ENCODE measurements at regions not wholly inside any gene's neighbourhood (a gene's known extent, or its start where the extent isn't known, plus 50 kb on each side); places are given as distances from the start of the nearest gene placed in this dataset.

DNA sequence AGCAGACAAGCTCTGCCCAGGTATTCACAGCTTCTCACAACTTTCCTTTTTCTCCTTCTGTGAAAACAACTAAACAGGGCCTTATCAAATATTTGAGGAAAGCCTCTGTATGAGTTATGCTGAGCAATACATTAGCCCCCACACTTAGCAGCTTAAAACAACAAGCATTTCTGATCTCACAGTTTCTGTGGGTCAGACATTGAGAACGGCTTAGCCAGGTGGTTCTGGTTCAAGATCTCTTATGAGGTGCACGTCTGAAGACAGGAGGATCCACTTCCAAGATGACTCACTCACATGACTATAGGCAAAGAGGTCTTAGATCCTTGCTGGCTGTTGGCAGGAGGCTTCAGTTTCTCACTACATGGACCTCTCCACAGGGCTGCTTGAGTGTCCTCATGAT lies 181.4 kb upstream of the WSCD1 start:
- Histone ChIP-seq H3K9me3 (ENCODE audit: control insufficient read depth, insufficient read depth, low read length) (no peaks in the 10 kb centered on the region), H3K36me3 (ENCODE audit: control insufficient read depth, insufficient read depth, low read length) (no peaks in the 10 kb centered on the region), H3K27ac (ENCODE audit: low read length) (no peak overlapping the region), H3K27me3 (ENCODE audit: control insufficient read depth, insufficient read depth, low read length) (peaks cover 2% of the 10 kb centered on the region), H3K4me3 (ENCODE audit: low read length) (no peak overlapping the region), H3K4me1 (ENCODE audit: control insufficient read depth, insufficient read depth, low read length) (no peaks in the 10 kb centered on the region)
- no peaks in the 10 kb centered on the region for H3K36me3 Mint-ChIP-seq
- DNase-seq, result no peak
- H3K27ac Mint-ChIP-seq, result no peak overlapping the region
- 63% methylated on average over 2 of the region's 2 CpGs for WGBS (ENCODE audit: insufficient coverage)
- ATAC-seq, result no peak
- peaks cover 23 to 55% of the 10 kb centered on the region in 2 donors for H3K27me3 Mint-ChIP-seq (ENCODE audit: low read depth in 2 of 2)
- H3K4me3 Mint-ChIP-seq, result no peak overlapping the region
- no peaks in the 10 kb centered on the region for H3K9me3 Mint-ChIP-seq
- TF ChIP-seq, protein P1, sequence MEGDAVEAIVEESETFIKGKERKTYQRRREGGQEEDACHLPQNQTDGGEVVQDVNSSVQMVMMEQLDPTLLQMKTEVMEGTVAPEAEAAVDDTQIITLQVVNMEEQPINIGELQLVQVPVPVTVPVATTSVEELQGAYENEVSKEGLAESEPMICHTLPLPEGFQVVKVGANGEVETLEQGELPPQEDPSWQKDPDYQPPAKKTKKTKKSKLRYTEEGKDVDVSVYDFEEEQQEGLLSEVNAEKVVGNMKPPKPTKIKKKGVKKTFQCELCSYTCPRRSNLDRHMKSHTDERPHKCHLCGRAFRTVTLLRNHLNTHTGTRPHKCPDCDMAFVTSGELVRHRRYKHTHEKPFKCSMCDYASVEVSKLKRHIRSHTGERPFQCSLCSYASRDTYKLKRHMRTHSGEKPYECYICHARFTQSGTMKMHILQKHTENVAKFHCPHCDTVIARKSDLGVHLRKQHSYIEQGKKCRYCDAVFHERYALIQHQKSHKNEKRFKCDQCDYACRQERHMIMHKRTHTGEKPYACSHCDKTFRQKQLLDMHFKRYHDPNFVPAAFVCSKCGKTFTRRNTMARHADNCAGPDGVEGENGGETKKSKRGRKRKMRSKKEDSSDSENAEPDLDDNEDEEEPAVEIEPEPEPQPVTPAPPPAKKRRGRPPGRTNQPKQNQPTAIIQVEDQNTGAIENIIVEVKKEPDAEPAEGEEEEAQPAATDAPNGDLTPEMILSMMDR (IDR thresholded peaks at IDR 0.05), result no peak
- H3K4me1 Mint-ChIP-seq, result no peaks in the 10 kb centered on the region
- intact Hi-C loops (cut with micrococcal nuclease), result no loop called here

DNA sequence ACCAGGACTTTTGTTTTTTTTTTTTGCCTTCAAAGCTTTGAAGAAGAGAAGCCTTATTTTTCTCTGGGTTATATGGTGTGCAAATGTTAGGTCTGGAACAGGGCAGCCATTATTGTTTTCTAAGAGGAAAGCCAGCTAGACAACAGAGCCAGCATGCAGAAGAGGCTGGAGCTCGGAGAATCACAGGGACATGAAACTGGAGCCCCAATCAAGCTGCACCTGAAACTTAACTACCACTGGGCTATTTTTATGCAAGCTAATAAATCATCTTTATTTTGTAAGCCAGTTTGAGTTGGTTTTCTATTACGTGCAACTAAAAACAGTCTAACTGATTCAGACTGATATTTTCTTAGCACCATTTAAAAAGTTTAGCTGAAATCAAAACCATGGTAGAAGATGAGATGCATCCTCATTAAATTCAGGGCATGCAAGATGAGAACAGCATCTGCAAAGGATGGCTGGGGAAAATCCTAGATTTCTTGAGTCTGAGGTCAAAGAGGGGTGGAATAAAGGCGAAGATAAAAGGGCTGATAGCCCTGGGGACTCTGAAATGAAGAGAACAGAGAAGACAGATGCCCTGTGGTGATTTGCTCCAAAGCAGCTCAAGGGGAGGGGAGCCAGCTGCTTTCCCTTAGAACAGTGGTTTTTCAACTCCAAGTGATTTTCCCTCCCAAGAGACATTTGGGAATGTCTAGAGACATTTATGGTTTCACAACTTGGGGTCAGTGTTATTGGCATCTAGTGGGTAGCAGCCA lies 177.1 kb upstream of the WSCD1 start:
- Histone ChIP-seq H3K9me3 (ENCODE audit: control insufficient read depth, insufficient read depth, low read length) (no peaks in the 10 kb centered on the region), H3K27me3 (ENCODE audit: control insufficient read depth, insufficient read depth, low read length) (peaks cover 2% of the 10 kb centered on the region), H3K4me1 (ENCODE audit: control insufficient read depth, insufficient read depth, low read length) (no peaks in the 10 kb centered on the region), H3K27ac (ENCODE audit: low read length) (no peak overlapping the region), H3K36me3 (ENCODE audit: control insufficient read depth, insufficient read depth, low read length) (no peaks in the 10 kb centered on the region), H3K4me3 (ENCODE audit: low read length) (no peak overlapping the region)
- H3K27ac Mint-ChIP-seq, result no peak overlapping the region
- no peaks in the 10 kb centered on the region for H3K9me3 Mint-ChIP-seq
- ATAC-seq, result no peak
- intact Hi-C loops (cut with micrococcal nuclease), result no loop called here
- 52% methylated on average over 3 of the region's 3 CpGs for WGBS (ENCODE audit: insufficient coverage)
- TF ChIP-seq, protein P1 (IDR thresholded peaks at IDR 0.05), result no peak
- no peak for DNase-seq
- H3K4me1 Mint-ChIP-seq, result peaks cover 5 to 11% of the 10 kb centered on the region in 2 donors
- H3K36me3 Mint-ChIP-seq, result no peaks in the 10 kb centered on the region
- peaks cover 29 to 69% of the 10 kb centered on the region in 2 donors for H3K27me3 Mint-ChIP-seq (ENCODE audit: low read depth in 2 of 2)
- no peak overlapping the region for H3K4me3 Mint-ChIP-seq

DNA sequence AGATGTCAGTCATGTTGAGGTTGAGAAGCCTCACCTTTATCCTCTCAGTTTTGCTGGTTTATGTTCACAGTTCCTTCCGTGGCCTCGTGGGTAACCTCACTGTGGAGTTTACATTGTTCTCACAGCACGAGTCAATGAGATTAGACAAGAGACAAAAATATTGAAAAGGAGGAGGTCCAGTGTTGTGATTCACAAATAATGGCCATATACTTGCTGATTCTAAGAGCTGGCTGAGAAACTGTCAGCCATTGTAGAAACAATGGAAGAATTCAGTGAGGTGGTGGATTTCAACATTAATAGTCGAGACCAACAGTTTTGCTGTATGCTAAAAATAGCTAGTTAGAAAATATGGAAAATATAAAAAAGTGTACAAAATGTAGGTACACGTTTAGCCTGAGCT lies 176.4 kb upstream of the WSCD1 start:
- Histone ChIP-seq H3K27ac (ENCODE audit: low read length) (no peak overlapping the region), H3K4me3 (ENCODE audit: low read length) (no peak overlapping the region), H3K4me1 (ENCODE audit: control insufficient read depth, insufficient read depth, low read length) (no peaks in the 10 kb centered on the region), H3K9me3 (ENCODE audit: control insufficient read depth, insufficient read depth, low read length) (no peaks in the 10 kb centered on the region), H3K27me3 (ENCODE audit: control insufficient read depth, insufficient read depth, low read length) (peaks cover 2% of the 10 kb centered on the region), H3K36me3 (ENCODE audit: control insufficient read depth, insufficient read depth, low read length) (no peaks in the 10 kb centered on the region)
- Mint-ChIP-seq H3K27ac (no peak overlapping the region), H3K9me3 (no peaks in the 10 kb centered on the region), H3K4me1 (peaks cover 5 to 11% of the 10 kb centered on the region in 2 donors), H3K27me3 (ENCODE audit: low read depth in 2 of 2) (peaks cover 32 to 66% of the 10 kb centered on the region in 2 donors), H3K4me3 (no peak overlapping the region), H3K36me3 (no peaks in the 10 kb centered on the region)
- no peak for DNase-seq
- intact Hi-C loops (cut with micrococcal nuclease), result no loop called here
- TF ChIP-seq, protein P1 (IDR thresholded peaks at IDR 0.05), result no peak
- 43% methylated on average over 4 of the region's 5 CpGs for WGBS (ENCODE audit: insufficient coverage)
- no peak for ATAC-seq

DNA sequence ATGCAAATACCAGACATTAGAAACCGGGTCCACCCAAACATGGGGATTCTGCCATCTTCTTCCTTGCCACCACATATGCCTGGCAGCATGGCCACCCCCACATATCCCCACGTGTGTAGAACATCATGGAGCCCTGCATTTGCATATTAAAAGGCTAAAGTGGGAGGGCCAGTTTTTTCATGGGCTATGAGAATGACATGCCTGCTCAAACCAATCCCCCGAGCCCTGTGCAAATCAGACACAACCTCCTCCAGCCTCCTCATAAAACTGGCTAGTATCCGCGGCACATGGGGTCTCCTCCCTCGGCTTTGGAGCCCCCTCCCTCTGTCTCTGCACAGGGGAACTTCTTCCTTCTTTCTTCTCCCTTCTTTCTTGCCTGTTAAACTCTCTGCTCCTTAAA lies 174.9 kb upstream of the WSCD1 start:
- H3K9me3 ChIP-seq (ENCODE audit: control insufficient read depth, insufficient read depth, low read length), result no peaks in the 10 kb centered on the region
- H3K36me3 ChIP-seq (ENCODE audit: control insufficient read depth, insufficient read depth, low read length), result no peaks in the 10 kb centered on the region
- ATAC-seq (no peak), DNase-seq (no peak)
- no peaks in the 10 kb centered on the region for H3K9me3 Mint-ChIP-seq
- H3K4me1 ChIP-seq (ENCODE audit: control insufficient read depth, insufficient read depth, low read length), result no peaks in the 10 kb centered on the region
- TF ChIP-seq, protein P1 (IDR thresholded peaks at IDR 0.05), result no peak
- no peak overlapping the region for H3K4me3 Mint-ChIP-seq
- peaks cover 5 to 11% of the 10 kb centered on the region in 2 donors for H3K4me1 Mint-ChIP-seq
- intact Hi-C loops (cut with micrococcal nuclease), result no loop called here
- H3K36me3 Mint-ChIP-seq, result no peaks in the 10 kb centered on the region
- peaks cover 2% of the 10 kb centered on the region for H3K27me3 ChIP-seq (ENCODE audit: control insufficient read depth, insufficient read depth, low read length)
- H3K4me3 ChIP-seq (ENCODE audit: low read length), result no peak overlapping the region
- no peak overlapping the region for H3K27ac Mint-ChIP-seq
- peaks cover 22 to 52% of the 10 kb centered on the region in 2 donors for H3K27me3 Mint-ChIP-seq (ENCODE audit: low read depth in 2 of 2)
- H3K27ac ChIP-seq (ENCODE audit: low read length), result no peak overlapping the region
- WGBS (ENCODE audit: insufficient coverage), result 76% methylated on average over 6 of the region's 6 CpGs
